GM18861 (cell line): ENCODE measurements at regions not wholly inside any gene's neighbourhood (a gene's known extent, or its start where the extent isn't known, plus 50 kb on each side); places are given as distances from the start of the nearest gene placed in this dataset.

Experiments used
- ATAC-seq: cut with Tn5 transposase; IDR thresholded peaks from one replicate; pipeline ENCODE4 v1.9.1; 2021; ENCODE audit not compliant: unreplicated experiment

- ATAC-seq, result no peak
These were observed 163.3 kb upstream of the PRKCQ start for GRCh38 chr10:6743291-6743849.

GRCh38 chr10:6741541-6741941 lies 161.5 kb upstream of the PRKCQ start:
- ATAC-seq, result no peak

GRCh38 chr10:6739530-6740174 lies 159.6 kb upstream of the PRKCQ start:
- ATAC-seq, result no peak

GRCh38 chr10:6738112-6738768 lies 158.2 kb upstream of the PRKCQ start:
- no peak for ATAC-seq

- ATAC-seq, result no peak
These were observed 157.7 kb upstream of the PRKCQ start for GRCh38 chr10:6737758-6738111.

- ATAC-seq, result no peak
These were observed 157.1 kb upstream of the PRKCQ start for GRCh38 chr10:6737080-6737641.

GRCh38 chr10:6734286-6734685 lies 154.2 kb upstream of the PRKCQ start:
- ATAC-seq, result no peak

GRCh38 chr10:6729861-6730344 lies 149.8 kb upstream of the PRKCQ start:
- no peak for ATAC-seq

- no peak for ATAC-seq
These were observed 149.1 kb upstream of the PRKCQ start for GRCh38 chr10:6729071-6729774.

- no peak for ATAC-seq
These were observed 146.8 kb upstream of the PRKCQ start for GRCh38 chr10:6726924-6727323.

GRCh38 chr10:6722616-6723004 lies 142.5 kb upstream of the PRKCQ start:
- ATAC-seq, result no peak

- no peak for ATAC-seq
These were observed 142.0 kb upstream of the PRKCQ start for GRCh38 chr10:6721964-6722615.

- no peak for ATAC-seq
These were observed 141.4 kb upstream of the PRKCQ start for GRCh38 chr10:6721480-6721879.

GRCh38 chr10:6719561-6719960 lies 139.5 kb upstream of the PRKCQ start:
- ATAC-seq, result no peak

- ATAC-seq, result no peak
These were observed 138.5 kb upstream of the PRKCQ start for GRCh38 chr10:6718550-6718949.

- ATAC-seq, result no peak
These were observed 136.4 kb upstream of the PRKCQ start for GRCh38 chr10:6716516-6716915.

- no peak for ATAC-seq
These were observed 133.6 kb upstream of the PRKCQ start for GRCh38 chr10:6713716-6714115.

GRCh38 chr10:6713120-6713519 lies 133.0 kb upstream of the PRKCQ start:
- no peak for ATAC-seq

- no peak for ATAC-seq
These were observed 131.8 kb upstream of the PRKCQ start for GRCh38 chr10:6711881-6712280.

GRCh38 chr10:6711408-6711841 lies 131.3 kb upstream of the PRKCQ start:
- no peak for ATAC-seq

- ATAC-seq, result no peak
These were observed 127.3 kb upstream of the PRKCQ start for GRCh38 chr10:6707352-6707751.
